HG03442 (cell line): ENCODE measurements at regions not wholly inside any gene's neighbourhood (a gene's known extent, or its start where the extent isn't known, plus 50 kb on each side); places are given as distances from the start of the nearest gene placed in this dataset.

Experiments
- ATAC-seq: cut with Tn5 transposase; IDR thresholded peaks from one replicate; pipeline ENCODE4 v1.9.1; 2021; ENCODE audit warnings: mild to moderate bottlenecking, moderate library complexity; ENCODE audit not compliant: unreplicated experiment

DNA sequence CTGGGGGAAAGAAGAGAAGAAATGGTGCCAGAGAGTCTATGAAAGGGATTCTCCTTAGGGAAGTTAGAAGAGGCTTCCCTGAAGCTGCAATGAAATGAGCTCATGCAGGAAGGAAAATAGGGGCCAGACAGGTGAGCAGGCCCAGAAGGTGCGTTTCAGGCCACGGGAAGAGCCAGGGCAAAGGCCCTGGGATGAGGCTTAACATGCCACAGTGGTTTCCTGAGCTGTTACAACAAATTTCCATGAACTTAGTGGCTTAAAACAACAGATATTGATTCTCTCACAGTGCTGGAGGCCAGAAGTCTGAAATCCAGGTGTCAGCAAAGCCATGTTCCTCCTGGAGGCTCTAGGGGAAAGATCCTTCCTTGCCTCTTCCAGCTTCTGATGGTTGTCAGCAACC lies 167.9 kb downstream of the TFAP2C start:
- no peak for ATAC-seq

DNA sequence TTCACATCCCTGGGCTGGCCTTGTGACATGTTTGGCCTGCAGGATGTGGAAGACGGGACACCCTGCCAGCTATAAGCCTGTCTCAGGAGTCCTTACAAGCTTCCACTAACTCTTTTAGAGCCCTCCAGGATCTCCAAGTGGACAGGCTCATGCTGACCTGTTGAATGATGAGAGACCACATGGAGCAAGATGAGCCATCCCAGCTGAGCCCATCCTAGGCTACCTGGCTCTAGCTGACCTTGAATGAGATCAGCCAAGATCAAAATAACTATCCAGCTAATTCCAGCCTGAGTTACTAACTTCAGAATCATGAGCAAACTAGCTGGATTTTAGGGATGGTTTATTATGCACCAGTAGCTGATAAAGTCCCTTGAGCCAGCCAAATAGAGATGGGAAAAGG lies 169.5 kb downstream of the TFAP2C start:
- no peak for ATAC-seq

DNA sequence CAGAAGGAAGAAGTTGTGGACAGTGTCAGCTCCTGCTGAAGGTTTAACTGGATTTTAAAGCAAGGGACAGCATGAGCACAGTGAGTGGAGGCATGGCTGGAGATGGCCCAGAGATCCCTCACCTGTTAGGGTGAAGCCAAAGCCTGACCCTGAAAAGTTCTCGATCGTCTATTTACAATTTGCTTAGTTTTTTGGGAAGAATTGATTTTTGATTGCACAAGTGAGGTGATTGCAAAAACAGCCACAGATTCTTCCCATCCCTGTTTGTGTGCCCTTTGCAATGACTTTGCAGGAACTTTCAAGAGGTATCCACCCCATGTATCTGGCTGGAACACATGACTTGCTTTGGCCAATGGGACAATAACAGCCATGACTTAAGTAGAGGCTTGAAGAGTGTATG lies 170.1 kb downstream of the TFAP2C start:
- ATAC-seq, result no peak

DNA sequence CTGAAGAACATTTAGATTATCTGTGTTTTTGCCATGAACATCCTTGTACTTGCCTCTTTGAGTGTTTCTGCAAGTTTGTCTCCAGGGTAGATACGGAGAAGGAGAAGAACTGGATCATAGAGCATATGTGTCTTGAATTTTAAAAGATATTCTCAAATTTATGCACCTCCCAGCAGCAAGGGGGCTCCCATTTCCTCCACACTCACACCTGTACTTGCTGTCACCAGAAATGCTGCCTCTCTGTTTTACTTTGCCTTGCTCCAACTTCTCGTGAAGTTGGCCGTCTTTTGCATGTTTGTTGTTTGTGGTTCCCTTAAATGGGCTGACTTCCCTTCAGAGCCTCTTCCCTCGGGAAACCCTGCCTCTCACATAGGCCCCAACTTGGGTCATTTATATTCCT lies 171.0 kb downstream of the TFAP2C start:
- no peak for ATAC-seq

DNA sequence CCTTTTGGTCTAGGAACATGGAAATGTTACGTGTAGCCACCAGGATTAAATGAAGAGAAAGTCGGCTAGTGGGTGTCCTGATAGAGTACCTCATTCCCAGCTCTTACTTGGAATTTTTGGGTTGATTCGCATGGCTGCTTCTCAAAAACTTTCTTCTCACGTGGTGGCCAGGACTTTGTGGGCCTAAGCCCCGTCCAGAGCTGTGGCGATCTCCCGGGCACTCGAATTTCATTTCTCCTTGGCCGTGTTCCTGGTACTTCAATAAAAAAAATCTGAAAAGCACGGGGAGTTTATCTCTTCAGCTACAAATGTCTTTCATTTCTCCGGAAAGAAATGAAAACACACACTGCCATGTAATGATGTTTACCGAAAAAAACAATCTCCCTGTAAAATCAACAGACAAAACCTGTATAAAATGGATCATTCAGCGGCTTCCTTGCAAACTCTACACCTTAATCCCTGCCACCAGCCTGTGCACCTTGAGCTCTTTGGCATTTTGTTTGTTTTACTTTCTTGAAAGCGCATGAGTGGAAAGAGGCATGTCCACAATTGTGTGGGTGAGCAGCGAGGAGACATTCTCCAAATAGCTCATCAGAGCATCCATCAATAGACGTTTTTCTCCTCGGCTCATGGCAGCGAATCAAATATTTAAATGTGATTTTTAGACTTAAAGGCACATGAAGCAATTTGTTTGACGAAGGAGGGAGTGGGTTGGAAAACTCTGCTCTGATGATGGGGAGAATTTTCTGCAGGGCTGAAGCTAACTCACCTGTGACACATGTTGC lies 173.1 kb downstream of the TFAP2C start:
- ATAC-seq, result no peak

DNA sequence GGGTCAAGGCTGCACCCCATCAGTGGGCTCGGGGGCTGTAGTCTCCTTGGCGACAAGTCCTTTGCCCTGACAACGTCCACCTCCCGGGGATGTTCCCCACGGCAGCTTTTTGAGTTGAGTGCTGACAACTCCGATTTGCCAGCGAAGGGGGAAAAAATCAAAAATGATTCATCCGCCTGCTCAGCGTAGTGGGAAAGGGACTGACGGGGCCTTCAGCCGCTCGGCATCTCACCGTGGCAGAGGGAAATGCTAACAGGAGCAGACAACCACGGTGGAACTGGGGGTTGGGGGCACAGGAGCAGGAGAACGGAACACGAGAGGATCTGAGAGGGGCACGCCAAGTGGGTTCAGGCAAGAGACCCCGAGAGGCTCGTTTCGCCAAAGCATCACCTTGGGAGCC lies 173.7 kb downstream of the TFAP2C start:
- ATAC-seq, result no peak

DNA sequence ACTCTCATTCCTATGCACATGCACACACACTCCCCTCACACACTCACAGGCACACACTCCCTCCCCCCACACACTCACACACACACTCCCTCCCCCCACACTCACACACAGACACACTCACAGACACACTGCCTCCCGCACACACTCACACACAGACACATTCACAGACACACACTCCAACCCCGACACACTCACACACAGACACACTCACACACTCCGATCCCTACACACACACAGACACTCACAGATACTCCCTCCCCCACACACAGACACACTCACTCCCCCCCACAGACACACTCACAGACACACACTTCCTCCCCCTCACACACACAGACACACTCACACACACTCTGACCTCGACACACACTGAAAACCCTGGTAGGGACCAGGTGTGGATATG lies 176.2 kb downstream of the TFAP2C start:
- ATAC-seq, result no peak

DNA sequence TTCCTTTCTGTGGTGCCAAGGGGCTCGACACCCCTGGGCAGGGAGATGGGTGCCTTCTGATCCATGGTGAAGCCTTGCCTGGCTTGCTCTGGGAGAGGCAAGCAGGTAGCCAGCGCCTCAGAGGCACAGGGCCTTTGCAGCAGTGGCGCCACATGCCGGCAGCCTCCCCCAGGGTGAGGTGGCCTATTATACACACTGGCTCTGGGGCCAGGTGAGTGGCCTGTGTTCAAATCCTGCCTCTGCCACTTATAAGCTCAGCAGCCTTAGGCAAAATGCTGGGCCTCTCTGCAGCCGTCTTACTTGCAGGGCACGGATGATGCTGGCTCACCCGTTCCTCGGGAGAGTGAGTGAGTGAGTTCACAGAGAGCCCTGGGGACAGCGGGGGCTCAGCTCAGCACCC lies 176.9 kb downstream of the TFAP2C start:
- ATAC-seq, result no peak

DNA sequence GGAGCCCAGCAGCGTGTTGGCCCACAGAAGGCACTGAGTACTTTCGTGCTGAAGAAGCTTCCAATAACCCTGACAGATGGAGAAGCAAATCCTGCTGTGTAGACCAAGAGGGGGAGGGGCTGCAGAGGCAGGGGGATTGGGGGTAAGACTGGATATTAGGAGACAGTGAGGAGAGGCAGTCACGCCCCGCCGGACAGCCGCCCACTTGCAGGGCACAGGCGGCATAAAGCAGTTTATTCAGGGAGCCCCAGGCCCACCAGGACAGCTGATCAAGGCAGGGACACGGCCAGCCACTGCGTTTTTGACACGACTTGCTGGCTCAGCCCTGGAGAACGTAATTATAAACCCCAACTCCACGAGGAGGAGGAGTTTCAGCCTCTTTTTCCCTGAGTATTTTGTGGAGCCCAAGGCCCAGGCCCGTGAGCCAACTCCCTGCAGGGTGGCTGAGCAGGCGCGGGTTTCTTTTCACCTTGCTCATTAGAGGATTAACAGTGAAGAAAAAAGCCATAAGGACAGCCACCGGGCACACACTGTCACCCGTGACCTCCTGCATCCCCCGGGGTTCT lies 177.9 kb downstream of the TFAP2C start:
- ATAC-seq, result no peak

DNA sequence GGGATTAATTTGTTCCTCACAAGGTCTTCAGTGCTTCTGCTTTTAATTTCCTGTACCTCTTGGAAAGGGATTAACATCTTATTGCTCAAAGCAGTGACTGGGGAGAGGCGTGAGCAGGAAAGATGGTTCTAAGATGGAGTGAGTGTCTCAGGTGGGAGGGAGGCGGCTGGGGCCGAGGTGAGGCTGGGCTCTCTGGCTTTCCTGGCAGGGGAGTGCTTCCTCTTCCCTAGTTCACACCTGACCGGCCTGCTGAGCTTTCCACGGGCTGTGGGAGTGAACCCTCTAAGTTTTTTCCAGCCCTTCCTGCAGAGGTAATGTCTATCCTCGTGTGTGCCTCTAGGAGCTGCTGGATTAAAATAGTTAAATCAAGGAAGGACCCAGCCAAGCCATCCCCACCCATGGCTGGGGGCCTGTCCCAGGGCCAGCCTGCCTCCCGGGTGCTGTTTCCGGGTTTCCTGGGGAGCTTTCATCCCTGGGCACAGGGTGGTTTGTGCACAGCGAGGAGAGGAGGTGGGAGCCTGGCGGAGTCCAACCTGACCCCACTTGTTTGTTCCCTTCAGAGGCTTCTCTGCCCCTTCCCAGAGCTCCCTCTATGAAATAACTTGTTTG lies 179.1 kb downstream of the TFAP2C start:
- no peak for ATAC-seq

DNA sequence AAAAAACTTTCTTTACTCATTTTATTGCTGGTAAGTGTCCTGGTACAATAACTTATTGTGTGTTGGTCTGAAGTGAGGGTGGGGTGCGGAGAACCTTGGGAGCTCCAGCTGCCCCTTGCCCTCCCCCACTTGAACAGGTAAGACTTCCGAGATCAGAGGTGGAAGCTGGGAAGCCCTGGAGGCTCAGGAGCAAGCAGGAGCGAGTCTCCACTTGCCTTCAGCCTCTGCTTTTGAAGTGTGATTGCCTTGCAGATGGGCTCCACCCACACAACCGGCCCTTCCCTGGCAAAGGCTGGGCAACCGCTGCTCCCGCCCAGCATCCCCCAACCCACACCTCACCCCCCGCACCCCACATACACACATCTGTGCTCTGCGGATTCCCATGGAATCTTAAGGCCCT lies 179.6 kb downstream of the TFAP2C start:
- ATAC-seq, result no peak

DNA sequence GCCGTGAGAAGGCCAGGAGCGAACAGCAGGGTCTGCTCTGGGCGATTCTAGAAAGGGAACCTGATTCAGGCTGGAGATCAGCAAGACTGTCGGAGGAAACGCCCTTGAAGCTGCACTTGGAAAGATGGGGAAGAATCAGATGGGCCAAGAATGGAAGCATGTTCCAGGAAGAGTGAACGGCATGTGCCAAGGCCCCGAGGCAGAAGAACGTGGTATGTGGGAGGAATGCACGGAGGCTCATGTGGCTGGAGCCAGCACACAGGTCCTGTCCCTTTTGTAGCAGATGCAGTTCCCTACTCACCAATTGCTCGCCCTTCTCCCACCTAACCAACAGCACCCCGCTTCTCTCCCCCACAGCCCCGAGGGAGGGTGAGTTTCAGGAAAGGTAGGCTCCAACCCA lies 180.6 kb downstream of the TFAP2C start:
- ATAC-seq, result no peak

DNA sequence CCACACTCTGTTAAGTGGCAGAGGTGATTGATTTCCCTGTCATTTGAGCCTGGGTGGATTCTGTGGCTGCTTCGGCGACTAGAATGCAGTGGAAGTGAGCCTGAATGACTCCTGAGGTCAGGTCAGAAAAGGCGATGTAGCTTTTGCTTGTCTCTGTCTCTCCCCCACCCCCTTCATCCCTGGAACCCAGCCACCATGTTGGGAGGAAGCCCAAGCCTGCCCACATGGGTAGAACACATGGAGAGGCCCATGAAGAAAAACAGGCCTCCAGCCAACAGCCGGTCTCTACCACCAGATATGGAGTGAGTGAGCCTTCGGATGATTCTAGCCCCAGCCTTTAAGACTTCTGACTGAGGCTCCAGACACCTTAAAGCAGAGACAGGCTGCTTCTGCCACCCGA lies 181.0 kb downstream of the TFAP2C start:
- ATAC-seq, result no peak

DNA sequence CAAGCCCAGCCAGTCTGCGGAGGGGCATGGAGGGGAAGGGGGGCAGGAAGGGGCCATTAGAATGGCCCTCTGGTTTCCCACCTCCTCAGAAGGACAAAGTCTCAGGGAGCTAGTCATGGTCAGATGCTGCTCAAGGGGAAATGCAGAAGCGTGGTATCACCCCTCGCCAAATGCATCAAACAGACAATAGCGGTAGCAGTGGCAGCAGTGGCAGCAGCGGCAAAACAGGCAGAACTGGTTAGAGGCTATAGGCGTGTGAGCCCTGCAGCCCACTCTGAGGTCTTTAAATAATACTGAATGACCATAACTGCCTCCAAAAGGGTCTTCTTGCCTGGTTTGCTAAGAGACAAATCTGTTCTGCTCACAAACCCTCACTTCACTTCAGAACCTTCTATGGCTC lies 186.7 kb downstream of the TFAP2C start:
- no peak for ATAC-seq

DNA sequence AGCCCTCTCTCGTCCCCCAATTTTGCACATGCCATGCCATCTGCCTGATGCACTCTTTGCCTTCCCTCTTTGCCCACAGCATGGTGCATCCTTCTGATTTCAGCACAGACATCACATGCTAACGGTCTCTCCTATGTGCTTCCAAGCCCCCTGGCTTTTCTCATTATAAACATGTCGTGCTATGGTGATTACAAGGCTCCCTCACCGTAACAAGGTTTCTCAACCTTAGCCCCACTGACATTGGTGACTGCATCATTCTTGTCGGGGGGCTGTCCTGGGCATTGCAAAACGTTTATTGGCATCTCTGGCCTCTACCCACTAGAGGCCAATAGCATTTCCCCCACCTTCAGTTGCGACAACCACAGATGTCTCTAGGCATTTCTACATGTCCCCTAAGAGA lies 187.2 kb downstream of the TFAP2C start:
- ATAC-seq, result no peak

DNA sequence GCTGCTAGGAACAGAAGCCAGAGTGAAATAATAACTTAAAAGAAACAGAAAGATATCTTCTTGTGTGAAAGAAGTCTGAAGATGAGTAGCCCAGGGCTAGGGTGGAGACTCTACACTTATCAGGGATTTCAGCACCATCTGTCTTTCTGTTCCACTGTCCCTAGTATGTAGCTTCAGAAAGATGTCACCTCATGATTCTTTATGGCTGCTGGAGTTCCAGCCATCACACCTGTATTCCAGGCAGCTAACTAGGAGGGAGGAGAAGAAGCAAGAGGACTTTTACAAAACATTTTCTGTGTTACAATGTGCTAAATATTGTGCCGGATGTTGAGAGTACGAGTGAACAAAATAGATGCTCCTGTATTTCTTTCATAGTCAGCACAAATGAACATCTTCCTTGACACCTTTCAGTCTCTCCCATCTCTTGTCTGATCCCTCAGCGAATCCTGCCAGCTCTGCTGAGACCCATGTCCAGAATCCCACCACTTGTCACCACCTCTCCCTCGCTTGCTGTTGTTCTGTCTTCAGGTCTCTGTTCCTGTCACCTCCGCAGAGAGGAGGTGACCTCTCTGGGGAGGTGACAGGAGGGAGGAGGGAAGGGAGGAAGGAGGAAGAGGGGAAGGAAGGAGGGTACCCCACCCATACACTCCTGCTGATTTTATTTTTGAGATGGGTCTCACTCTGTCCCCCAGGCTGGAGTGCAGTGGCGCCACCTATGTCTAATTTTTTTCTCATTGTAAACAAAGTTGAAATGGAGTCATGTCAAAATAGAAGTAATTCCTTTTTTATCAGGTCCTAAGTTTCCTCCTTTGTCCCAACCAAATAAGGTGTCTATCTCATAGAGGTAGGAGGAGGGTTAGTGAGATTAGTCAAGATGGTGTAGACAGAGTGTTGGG lies 188.9 kb downstream of the TFAP2C start:
- no peak for ATAC-seq

DNA sequence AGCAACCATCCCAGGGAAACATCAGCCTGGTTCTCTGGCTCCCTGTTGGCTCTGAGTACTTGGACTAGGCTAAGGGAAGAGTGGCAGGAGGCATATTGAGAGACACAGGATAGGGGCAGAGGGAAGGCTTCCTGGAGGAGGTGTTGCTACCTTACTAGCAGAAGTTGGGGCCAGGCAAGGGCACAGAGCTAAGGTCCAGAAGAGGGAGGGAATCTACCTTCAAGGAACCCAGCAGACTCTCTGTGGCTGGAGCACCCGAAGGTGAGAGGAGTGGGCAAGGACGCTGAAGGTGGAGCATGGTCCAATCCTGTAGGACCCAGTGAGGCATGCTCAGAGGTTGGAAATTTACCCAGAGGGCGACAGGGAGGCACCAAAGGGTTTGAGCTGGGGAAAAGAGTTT lies 191.9 kb downstream of the TFAP2C start:
- no peak for ATAC-seq

DNA sequence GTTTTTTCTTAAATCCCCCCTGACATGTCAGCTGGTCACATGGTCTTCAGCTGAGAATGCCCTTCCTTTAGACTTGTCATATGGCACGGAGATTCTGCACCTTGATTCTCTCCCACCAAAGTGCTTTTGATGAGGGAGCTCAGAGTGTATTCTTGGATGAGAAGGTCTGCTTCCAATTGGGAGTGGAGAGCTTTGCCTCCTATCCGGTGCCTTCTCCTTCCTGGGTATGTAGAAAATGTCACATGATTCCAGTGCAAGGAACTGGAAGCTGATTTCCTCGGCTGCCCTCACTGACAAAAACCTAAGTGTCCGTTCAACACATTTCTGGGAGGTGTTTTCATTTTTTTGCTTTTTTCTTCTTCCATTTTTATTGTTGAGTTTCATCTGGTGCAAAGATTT lies 197.2 kb downstream of the TFAP2C start:
- no peak for ATAC-seq

DNA sequence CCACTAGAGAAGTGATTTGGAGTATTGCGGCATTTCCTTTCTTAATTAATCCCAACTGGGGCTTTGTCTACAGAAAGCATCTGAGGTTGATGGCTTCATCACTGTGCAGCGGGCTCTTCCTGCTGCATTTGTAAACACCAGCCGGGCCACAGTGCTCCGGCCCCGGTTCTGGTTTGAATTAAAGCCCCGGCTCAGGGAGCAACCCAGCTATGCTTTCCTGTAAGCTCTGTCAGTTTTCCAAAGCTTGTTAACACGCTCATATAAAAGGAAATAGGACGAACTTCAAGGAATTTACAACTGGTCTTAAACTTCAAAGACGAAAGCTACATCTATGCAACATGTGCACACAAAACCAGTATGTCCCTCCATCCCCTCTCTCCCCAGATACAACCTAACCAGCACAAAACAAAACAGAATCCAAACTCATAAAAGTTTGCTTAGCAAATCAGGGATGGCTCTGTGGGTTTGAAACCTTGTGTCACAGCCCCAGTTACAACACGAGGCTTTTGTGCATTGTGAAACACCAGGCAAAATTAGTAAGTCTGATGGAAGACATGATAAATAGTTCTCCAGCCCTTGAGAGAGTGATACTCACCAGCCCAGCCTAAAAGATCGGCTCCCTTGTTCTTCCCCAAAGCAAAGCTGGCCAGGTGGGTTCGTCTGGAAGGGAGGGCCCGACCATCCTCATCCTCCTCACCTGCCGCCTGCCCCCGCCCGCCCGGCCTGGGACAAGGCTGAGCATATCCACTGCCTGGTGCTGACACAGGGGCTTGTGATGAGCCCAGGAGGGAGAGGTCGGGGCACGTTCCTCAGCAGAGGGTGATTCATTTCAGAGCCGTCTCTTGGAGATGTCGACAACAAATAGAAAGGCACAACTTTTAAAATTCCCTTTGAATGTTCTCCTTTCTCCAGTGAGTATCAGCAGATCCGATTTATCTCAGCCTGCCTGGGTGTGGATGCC lies 197.9 kb downstream of the TFAP2C start:
- no peak for ATAC-seq

DNA sequence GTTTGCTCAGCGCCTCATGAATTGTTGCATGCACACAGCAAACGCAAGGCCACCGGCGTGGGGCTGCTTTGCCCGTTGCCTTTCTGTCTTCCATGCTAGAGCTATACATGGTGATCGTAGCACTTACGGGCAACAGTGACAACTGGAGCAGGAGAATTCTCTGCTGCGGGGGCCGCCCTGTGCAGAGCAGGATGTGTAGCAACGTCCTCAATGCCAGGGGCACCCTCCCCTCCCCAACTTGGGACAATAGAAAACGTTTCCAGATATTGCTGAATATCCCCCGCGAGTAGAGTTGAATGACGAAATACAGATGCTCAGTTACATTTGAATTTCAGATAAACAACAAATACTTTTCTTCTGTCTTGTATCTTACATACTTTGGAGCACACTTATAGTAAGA lies 198.7 kb downstream of the TFAP2C start:
- ATAC-seq, result no peak
